OCI-LY1 (cell line): ENCODE measurements at regions not wholly inside any gene's neighbourhood (a gene's known extent, or its start where the extent isn't known, plus 50 kb on each side); places are given as distances from the start of the nearest gene placed in this dataset.

Source experiments
- CTCF ChIP-seq: fragments of 200-600 bp; sonication (generic), shearing (Covaris generic); IDR thresholded peaks from 2 replicates; pipeline ENCODE4 v1.5.1; 2017; ENCODE audit warnings: mild to moderate bottlenecking, antibody characterized with exemption, low read length, moderate library complexity, mixed read lengths
- EZH2 ChIP-seq: fragments of 200-600 bp; sonication (generic), shearing (Covaris generic); IDR thresholded peaks from 2 replicates; pipeline ENCODE4 v1.8.0; 2017; ENCODE audit warnings: borderline replicate concordance, mixed run types, mild to moderate bottlenecking, antibody characterized with exemption, low read length, moderate library complexity, mixed read lengths

DNA sequence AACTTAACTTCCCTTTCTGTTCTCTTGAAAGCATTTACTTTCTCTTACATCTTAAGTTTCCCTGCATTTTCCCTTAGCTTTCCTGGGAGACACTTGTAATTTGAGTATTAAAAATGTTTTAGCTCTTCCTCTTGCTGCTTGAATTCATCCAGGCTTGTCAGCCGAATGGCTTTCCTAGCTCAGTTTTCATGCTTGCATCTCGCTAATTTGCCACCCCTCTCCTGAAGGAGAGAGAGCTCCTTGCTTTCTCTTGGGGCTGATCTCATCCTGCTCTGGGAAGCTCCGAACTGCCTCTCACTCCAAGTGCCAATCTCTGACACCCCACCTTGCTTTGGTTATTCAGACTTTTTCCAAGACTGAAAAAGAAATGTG is 374.6 kb upstream of the TBL1XR1 start:
- no peak for TF ChIP-seq CTCF
- no peak for TF ChIP-seq EZH2
